ENCODE measurements at regions not wholly inside any gene's neighbourhood (a gene's known extent, or its start where the extent isn't known, plus 50 kb on each side); places are given as distances from the start of the nearest gene placed in this dataset.

GRCh38 chr5:39533749-39534148, 109.0 kb upstream of the DAB2 start:
- H2AFZ ChIP-seq (ENCODE audit: low read length) = no peak overlapping the region
- H4K20me1 ChIP-seq (ENCODE audit: insufficient read depth, low read length, poor library complexity, severe bottlenecking) = no peaks in the 10 kb centered on the region

GRCh38 chr5:39532511-39532910, 107.7 kb upstream of the DAB2 start:
- no peaks in the 10 kb centered on the region for H3K9me2 ChIP-seq (replicated peaks; ENCODE audit: low read depth, low read length)
- H3K9ac ChIP-seq (ENCODE audit: low read depth, low read length, poor library complexity, severe bottlenecking) = no peak overlapping the region
- no peak overlapping the region for H3K4me2 ChIP-seq (ENCODE audit: low read depth, low read length, poor library complexity, severe bottlenecking)
- no peaks in the 10 kb centered on the region for H3K36me3 ChIP-seq (ENCODE audit: insufficient read depth, low read length)
- no peaks in the 10 kb centered on the region for H4K20me1 ChIP-seq (ENCODE audit: insufficient read depth, low read length, poor library complexity, severe bottlenecking)
- H2AFZ ChIP-seq (ENCODE audit: low read length) = no peak overlapping the region
- no peaks in the 10 kb centered on the region for H3K79me2 ChIP-seq (ENCODE audit: insufficient read depth, low read length)
- TF ChIP-seq EZH2phosphoT487 (IDR thresholded peaks at IDR 0.05; ENCODE audit: borderline replicate concordance) (no peak), CTCF (conservative IDR thresholded peaks at IDR 0.05; ENCODE audit: low read length) (no peak)
- no peaks in the 10 kb centered on the region for H3K4me1 ChIP-seq (ENCODE audit: insufficient read depth, low read length, poor library complexity, severe bottlenecking)
- H3K4me3 ChIP-seq (ENCODE audit: low read length, poor library complexity, severe bottlenecking) = no peak overlapping the region
- no peaks in the 10 kb centered on the region for H3K27me3 ChIP-seq (ENCODE audit: insufficient read depth, low read length, poor library complexity, severe bottlenecking)
- H3K9me3 ChIP-seq (ENCODE audit: insufficient read depth, low read depth, low read length) = no peaks in the 10 kb centered on the region
- H3F3A ChIP-seq (ENCODE audit: low read depth) = no peaks in the 10 kb centered on the region

More at GRCh38 chr5:39533749-39534148, 109.0 kb upstream of the DAB2 start:
- Histone ChIP-seq H3K27me3 (ENCODE audit: insufficient read depth, low read length, poor library complexity, severe bottlenecking) (no peaks in the 10 kb centered on the region), H3K9ac (ENCODE audit: low read depth, low read length, poor library complexity, severe bottlenecking) (no peak overlapping the region), H3K79me2 (ENCODE audit: insufficient read depth, low read length) (no peaks in the 10 kb centered on the region), H3K36me3 (ENCODE audit: insufficient read depth, low read length) (no peaks in the 10 kb centered on the region), H3K4me2 (ENCODE audit: low read depth, low read length, poor library complexity, severe bottlenecking) (no peak overlapping the region), H3K4me1 (ENCODE audit: insufficient read depth, low read length, poor library complexity, severe bottlenecking) (no peaks in the 10 kb centered on the region), H3K9me2 (replicated peaks; ENCODE audit: low read depth, low read length) (no peaks in the 10 kb centered on the region), H3K4me3 (ENCODE audit: low read length, poor library complexity, severe bottlenecking) (no peak overlapping the region), H3K9me3 (ENCODE audit: insufficient read depth, low read depth, low read length) (no peaks in the 10 kb centered on the region), H3F3A (ENCODE audit: low read depth) (no peaks in the 10 kb centered on the region)
- TF ChIP-seq CTCF (conservative IDR thresholded peaks at IDR 0.05; ENCODE audit: low read length) = no peak
- no peak for TF ChIP-seq EZH2phosphoT487 (IDR thresholded peaks at IDR 0.05; ENCODE audit: borderline replicate concordance)

- H2AFZ ChIP-seq (ENCODE audit: low read length) = no peak overlapping the region
- no peaks in the 10 kb centered on the region for H3K9me3 ChIP-seq (ENCODE audit: insufficient read depth, low read depth, low read length)
- no peaks in the 10 kb centered on the region for H3F3A ChIP-seq (ENCODE audit: low read depth)
- TF ChIP-seq EZH2phosphoT487 (IDR thresholded peaks at IDR 0.05; ENCODE audit: borderline replicate concordance) (no peak), CTCF (conservative IDR thresholded peaks at IDR 0.05; ENCODE audit: low read length) (no peak)
- no peak overlapping the region for H3K4me2 ChIP-seq (ENCODE audit: low read depth, low read length, poor library complexity, severe bottlenecking)
- H3K4me3 ChIP-seq (ENCODE audit: low read length, poor library complexity, severe bottlenecking) = no peak overlapping the region
- no peaks in the 10 kb centered on the region for H3K27me3 ChIP-seq (ENCODE audit: insufficient read depth, low read length, poor library complexity, severe bottlenecking)
- no peaks in the 10 kb centered on the region for H3K36me3 ChIP-seq (ENCODE audit: insufficient read depth, low read length)
- no peaks in the 10 kb centered on the region for H3K79me2 ChIP-seq (ENCODE audit: insufficient read depth, low read length)
- no peaks in the 10 kb centered on the region for H4K20me1 ChIP-seq (ENCODE audit: insufficient read depth, low read length, poor library complexity, severe bottlenecking)
- no peaks in the 10 kb centered on the region for H3K9me2 ChIP-seq (replicated peaks; ENCODE audit: low read depth, low read length)
- H3K9ac ChIP-seq (ENCODE audit: low read depth, low read length, poor library complexity, severe bottlenecking) = no peak overlapping the region
- no peaks in the 10 kb centered on the region for H3K4me1 ChIP-seq (ENCODE audit: insufficient read depth, low read length, poor library complexity, severe bottlenecking)
These were observed 106.5 kb upstream of the DAB2 start for GRCh38 chr5:39531306-39531705.

Data from Loucy (cell line).